HCT116 (cell line): ENCODE measurements at regions not wholly inside any gene's neighbourhood (a gene's known extent, or its start where the extent isn't known, plus 50 kb on each side); places are given as distances from the start of the nearest gene placed in this dataset.

Source experiments
- CTCF ChIP-seq, 3 experiments: fragments of 200-600 bp in 1 of 3; sonication (generic) in 1 of 3; IDR thresholded peaks in 2 of 3; conservative IDR thresholded peaks in 1 of 3; 2 replicates each; pipeline ENCODE4 v1.5.1; 2012 to 2017; ENCODE audit warnings: low read depth in 2 of 3, low read length in 2 of 3, antibody characterized with exemption in 1 of 3, borderline replicate concordance in 1 of 3, control low read depth in 1 of 3, mild to moderate bottlenecking in 1 of 3, mixed read lengths in 1 of 3, mixed run types in 1 of 3, moderate library complexity in 1 of 3; ENCODE audit not compliant: insufficient read depth in 1 of 3
- SRF ChIP-seq: IDR thresholded peaks from 2 replicates; pipeline ENCODE4 v1.6.1; 2012; ENCODE audit warnings: low read depth

- TF ChIP-seq SRF (no peak), CTCF (IDR thresholded peaks at IDR 0.05 in 2 of 3, conservative IDR thresholded peaks at IDR 0.05 in 1 of 3; ENCODE audit: borderline replicate concordance in 1 of 3, insufficient read depth in 1 of 3, low read depth in 2 of 3, low read length in 2 of 3) (peak; percentile 46 to 73 (median 64); a peak in 5 of 6 replicates)
Measured at GRCh38 chr5:101977729-101978345, 318.2 kb downstream of the SLCO4C1 start.
